ENCODE measurements at regions not wholly inside any gene's neighbourhood (a gene's known extent, or its start where the extent isn't known, plus 50 kb on each side); places are given as distances from the start of the nearest gene placed in this dataset.
A peak's percentile ranks its signal among the peaks of the same experiment; 100 is the strongest.

GRCh38 chr6:113432521-113433334, 424.4 kb upstream of the MARCKS start:
- no peak overlapping the region for H3K4me3 ChIP-seq (ENCODE audit: low read depth, low read length)
- no peak for TF ChIP-seq CTCF (IDR thresholded peaks at IDR 0.05; ENCODE audit: control insufficient read depth, extremely low read depth, insufficient read depth)

DNA sequence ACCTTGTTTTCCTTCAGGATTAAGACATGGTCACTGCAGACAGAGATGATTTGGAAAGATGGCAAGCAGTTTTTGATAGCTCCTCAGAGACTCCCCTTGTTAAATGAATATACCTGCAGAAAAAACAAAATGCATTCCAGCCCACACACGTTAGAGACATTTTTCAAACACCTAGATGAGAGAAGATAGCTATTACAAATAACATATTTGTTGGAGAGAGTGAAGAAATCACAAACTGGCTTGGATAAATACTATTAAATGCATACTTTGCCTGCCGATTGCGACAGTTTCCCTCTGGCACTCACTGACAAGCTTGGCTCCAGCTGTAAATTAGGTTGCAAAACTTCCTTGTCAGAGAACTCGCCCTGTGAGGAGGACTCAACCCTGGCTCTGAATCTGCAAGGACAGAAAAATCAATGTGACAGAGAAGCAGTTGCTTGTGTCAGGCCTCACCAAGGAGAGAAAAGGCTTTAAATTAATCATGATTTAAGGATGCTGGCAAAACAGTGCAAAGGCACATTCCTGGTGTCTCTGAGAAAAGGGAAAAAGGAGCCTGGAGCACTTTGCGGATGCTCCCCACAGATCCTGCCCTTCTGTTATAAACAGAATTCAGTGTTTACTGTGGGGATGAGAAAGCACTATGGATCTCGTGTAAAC, 423.7 kb upstream of the MARCKS start:
- H3K4me3 ChIP-seq (ENCODE audit: low read depth, low read length): no peak overlapping the region
- no peak for TF ChIP-seq CTCF (IDR thresholded peaks at IDR 0.05; ENCODE audit: control insufficient read depth, extremely low read depth, insufficient read depth)
- DNase-seq (ENCODE audit: low read depth): peak; percentile 88

More at GRCh38 chr6:113432521-113433334, 424.4 kb upstream of the MARCKS start:
- no peak for DNase-seq (ENCODE audit: low read depth)

DNA sequence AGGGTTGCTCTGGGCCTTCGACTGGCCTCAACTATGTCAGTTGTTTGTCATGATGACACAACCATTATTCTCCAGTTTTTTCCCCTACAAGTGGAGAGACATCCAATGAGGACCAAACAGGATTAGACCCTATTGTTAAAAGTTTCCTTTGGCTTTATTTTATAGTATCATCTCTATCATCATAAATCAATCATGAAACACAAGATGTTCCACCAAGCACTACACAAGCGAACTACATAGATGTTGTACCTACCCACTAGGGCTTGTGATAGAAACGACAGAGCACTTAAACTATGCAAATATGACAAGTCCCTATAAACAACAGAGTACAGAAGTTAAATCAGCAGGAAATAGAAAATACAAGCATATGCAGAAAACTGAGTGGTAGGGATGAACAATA, 422.5 kb upstream of the MARCKS start:
- TF ChIP-seq CTCF (IDR thresholded peaks at IDR 0.05; ENCODE audit: control insufficient read depth, extremely low read depth, insufficient read depth): no peak
- no peak overlapping the region for H3K4me3 ChIP-seq (ENCODE audit: low read depth, low read length)
- no peak for DNase-seq (ENCODE audit: low read depth)

GRCh38 chr6:113437566-113437965, 419.6 kb upstream of the MARCKS start:
- H3K4me3 ChIP-seq (ENCODE audit: low read depth, low read length): no peak overlapping the region
- DNase-seq (ENCODE audit: low read depth): no peak
- TF ChIP-seq CTCF (IDR thresholded peaks at IDR 0.05; ENCODE audit: control insufficient read depth, extremely low read depth, insufficient read depth): no peak

DNA sequence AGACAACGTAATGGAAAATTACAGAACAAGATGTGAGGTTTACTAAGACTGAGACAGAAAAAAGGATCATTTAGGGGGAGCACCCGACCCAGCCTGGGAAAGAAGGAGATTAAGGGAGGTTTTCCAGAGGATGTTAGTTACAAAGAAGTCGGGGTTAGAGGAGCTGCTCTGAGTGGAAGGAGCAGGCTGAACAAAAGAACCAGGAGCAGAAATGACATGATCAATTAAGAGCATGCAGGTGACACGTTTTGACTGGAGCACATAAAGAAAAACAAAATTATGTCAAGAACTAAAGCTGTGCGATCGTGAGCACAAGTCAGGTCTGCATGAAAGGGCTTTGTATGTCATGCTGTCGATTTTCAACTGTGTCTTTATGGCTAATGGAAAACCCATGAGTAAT, 417.3 kb upstream of the MARCKS start:
- no peak for TF ChIP-seq CTCF (IDR thresholded peaks at IDR 0.05; ENCODE audit: control insufficient read depth, extremely low read depth, insufficient read depth)
- no peak overlapping the region for H3K4me3 ChIP-seq (ENCODE audit: low read depth, low read length)
- DNase-seq (ENCODE audit: low read depth): no peak

- no peak for TF ChIP-seq CTCF (IDR thresholded peaks at IDR 0.05; ENCODE audit: control insufficient read depth, extremely low read depth, insufficient read depth)
- H3K4me3 ChIP-seq (ENCODE audit: low read depth, low read length): no peak overlapping the region
- no peak for DNase-seq (ENCODE audit: low read depth)
These were observed 415.1 kb upstream of the MARCKS start for GRCh38 chr6:113442040-113442439.
